KMS-11 (cell line): ENCODE measurements at regions not wholly inside any gene's neighbourhood (a gene's known extent, or its start where the extent isn't known, plus 50 kb on each side); places are given as distances from the start of the nearest gene placed in this dataset.

Experiments
- H2AFZ ChIP-seq: fragments of 200-600 bp; sonication (generic); 2 replicates; pipeline ENCODE4 v1.6.1; 2016; ENCODE audit warnings: antibody characterized with exemption, mixed run types, low read depth
- H3K27ac ChIP-seq: fragments of 200-600 bp; sonication (generic); 2 replicates; pipeline ENCODE4 v1.6.1; 2016; ENCODE audit warnings: mild to moderate bottlenecking, mixed run types
- H3K27me3 ChIP-seq: fragments of 200-600 bp; sonication (generic); 2 replicates; pipeline ENCODE4 v1.6.1; 2017; ENCODE audit warnings: mild to moderate bottlenecking, low read depth, mixed run types, moderate library complexity; ENCODE audit not compliant: insufficient read depth
- H3K36me3 ChIP-seq: fragments of 200-600 bp; sonication (generic); 2 replicates; pipeline ENCODE4 v1.6.1; 2017; ENCODE audit warnings: mild to moderate bottlenecking, mixed run types; ENCODE audit not compliant: insufficient read depth
- H3K4me1 ChIP-seq: fragments of 200-600 bp; sonication (generic); 2 replicates; pipeline ENCODE4 v1.6.1; 2016; ENCODE audit warnings: mild to moderate bottlenecking, low read depth, mixed run types; ENCODE audit not compliant: poor library complexity, severe bottlenecking
- H3K4me2 ChIP-seq: fragments of 200-600 bp; sonication (generic); 2 replicates; pipeline ENCODE4 v1.7.0; 2016; ENCODE audit warnings: mild to moderate bottlenecking, mixed run types
- H3K4me3 ChIP-seq: fragments of 200-600 bp; sonication (generic); IDR thresholded peaks from 2 replicates; pipeline ENCODE4 v1.6.1; 2017; ENCODE audit warnings: low read depth, low read length, mixed read lengths; ENCODE audit not compliant: insufficient read depth
- H3K79me2 ChIP-seq: fragments of 200-600 bp; sonication (generic); 2 replicates; pipeline ENCODE4 v1.6.1; 2016; ENCODE audit warnings: low read depth, mixed run types; ENCODE audit not compliant: insufficient read depth
- H3K9ac ChIP-seq: fragments of 200-600 bp; sonication (generic); 2 replicates; pipeline ENCODE4 v1.6.1; 2016; ENCODE audit warnings: mild to moderate bottlenecking, mixed run types
- H4K20me1 ChIP-seq: fragments of 200-600 bp; sonication (generic); 2 replicates; pipeline ENCODE4 v1.6.1; 2016; ENCODE audit warnings: mild to moderate bottlenecking, mixed run types; ENCODE audit not compliant: insufficient read depth
- CTCF ChIP-seq: fragments of 200-600 bp; sonication (generic); conservative IDR thresholded peaks from 2 replicates; pipeline ENCODE4 v1.6.1; 2017; ENCODE audit warnings: low read depth, mild to moderate bottlenecking, antibody characterized with exemption, low read length, moderate library complexity, mixed read lengths

GRCh38 chr2:161036926-161037325 is 123.3 kb upstream of the TANK start:
- no peak overlapping the region for H2AFZ ChIP-seq
- H3K4me3 ChIP-seq: no peak overlapping the region
- TF ChIP-seq CTCF: no peak
- H4K20me1 ChIP-seq: no peaks in the 10 kb centered on the region
- no peaks in the 10 kb centered on the region for H3K4me1 ChIP-seq
- H3K4me2 ChIP-seq: no peak overlapping the region
- no peaks in the 10 kb centered on the region for H3K27me3 ChIP-seq
- H3K36me3 ChIP-seq: no peaks in the 10 kb centered on the region
- no peak overlapping the region for H3K9ac ChIP-seq
- H3K79me2 ChIP-seq: no peaks in the 10 kb centered on the region
- H3K27ac ChIP-seq: no peak overlapping the region

GRCh38 chr2:161039071-161039470 is 121.2 kb upstream of the TANK start:
- H3K27me3 ChIP-seq: no peaks in the 10 kb centered on the region
- H3K36me3 ChIP-seq: no peaks in the 10 kb centered on the region
- H3K4me3 ChIP-seq: no peak overlapping the region
- no peaks in the 10 kb centered on the region for H4K20me1 ChIP-seq
- no peak overlapping the region for H3K9ac ChIP-seq
- H2AFZ ChIP-seq: no peak overlapping the region
- no peaks in the 10 kb centered on the region for H3K79me2 ChIP-seq
- no peak overlapping the region for H3K27ac ChIP-seq
- H3K4me1 ChIP-seq: no peaks in the 10 kb centered on the region
- no peak overlapping the region for H3K4me2 ChIP-seq
- TF ChIP-seq CTCF: no peak

GRCh38 chr2:161041356-161041755 is 118.9 kb upstream of the TANK start:
- H3K79me2 ChIP-seq: no peaks in the 10 kb centered on the region
- TF ChIP-seq CTCF: no peak
- H3K4me3 ChIP-seq: no peak overlapping the region

DNA sequence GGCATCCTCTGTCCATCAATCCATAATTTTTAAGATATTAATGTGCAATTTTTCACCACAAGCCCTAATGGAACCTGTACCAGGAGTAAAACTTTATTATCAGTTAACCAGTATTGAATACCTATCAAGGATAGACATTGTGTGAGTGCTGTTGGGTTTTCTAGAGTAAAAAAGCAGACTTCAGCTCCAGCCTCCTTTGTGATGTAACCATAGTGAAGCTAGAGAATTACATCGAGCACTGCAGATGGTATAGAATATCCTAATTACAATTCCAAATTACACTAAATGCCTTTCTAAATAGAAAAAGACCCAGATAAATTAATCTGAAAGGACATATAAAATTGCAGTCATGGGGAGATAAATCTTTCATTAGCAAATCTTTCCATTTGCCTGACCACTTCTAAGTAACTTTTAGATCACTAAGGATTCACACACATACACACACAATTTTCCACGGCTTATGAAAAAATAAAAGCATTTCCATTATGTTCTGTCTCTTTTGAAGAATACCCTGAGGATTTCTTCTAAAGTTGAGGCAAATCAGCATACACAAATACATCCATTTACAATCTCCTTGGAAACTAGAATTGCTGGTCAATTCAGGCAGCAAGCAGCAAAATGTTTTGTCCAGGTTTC is 117.1 kb upstream of the TANK start:
- Histone ChIP-seq H2AFZ (no peak overlapping the region), H3K36me3 (no peaks in the 10 kb centered on the region), H4K20me1 (no peaks in the 10 kb centered on the region), H3K4me2 (no peak overlapping the region), H3K79me2 (no peaks in the 10 kb centered on the region), H3K27ac (no peak overlapping the region), H3K9ac (no peak overlapping the region), H3K27me3 (no peaks in the 10 kb centered on the region), H3K4me1 (no peaks in the 10 kb centered on the region), H3K4me3 (no peak overlapping the region)
- no peak for TF ChIP-seq CTCF

More at GRCh38 chr2:161041356-161041755, 118.9 kb upstream of the TANK start:
- no peaks in the 10 kb centered on the region for H3K36me3 ChIP-seq
- H4K20me1 ChIP-seq: no peaks in the 10 kb centered on the region
- H3K27me3 ChIP-seq: no peaks in the 10 kb centered on the region
- H3K4me1 ChIP-seq: no peaks in the 10 kb centered on the region
- no peak overlapping the region for H3K27ac ChIP-seq
- no peak overlapping the region for H2AFZ ChIP-seq
- no peak overlapping the region for H3K9ac ChIP-seq
- no peak overlapping the region for H3K4me2 ChIP-seq
